GM03348 (cell line): ENCODE measurements at regions not wholly inside any gene's neighbourhood (a gene's known extent, or its start where the extent isn't known, plus 50 kb on each side); places are given as distances from the start of the nearest gene placed in this dataset.
"Not testable (repeated sequence)": the region's sequence is repeated elsewhere in the genome, so short reads cannot be mapped to it uniquely, and the experiment has no call there.

Experiments used
- DNase-seq: peaks from one replicate; pipeline ENCODE4 v3.0.0; 2012; ENCODE audit warnings: low spot score

- not testable (repeated sequence) for DNase-seq
Observed at GRCh38 chrX:76774912-76775311, 347.4 kb downstream of the MAGEE1 start.

GRCh38 chrX:76796311-76796710, 368.8 kb downstream of the MAGEE1 start:
- DNase-seq, result no peak

- peak; percentile 8 for DNase-seq
Observed at GRCh38 chrX:76802708-76803107, 375.2 kb downstream of the MAGEE1 start.

GRCh38 chrX:76815754-76816153, 388.2 kb downstream of the MAGEE1 start:
- no peak for DNase-seq

GRCh38 chrX:76817279-76817678, 389.8 kb downstream of the MAGEE1 start:
- DNase-seq, result not testable (repeated sequence)

- no peak for DNase-seq
Observed at GRCh38 chrX:76821276-76821675, 393.8 kb downstream of the MAGEE1 start.

- DNase-seq, result no peak
Observed at GRCh38 chrX:76827672-76828071, 400.2 kb downstream of the MAGEE1 start.

- DNase-seq, result not testable (repeated sequence)
Observed at GRCh38 chrX:76840902-76841301, 413.4 kb downstream of the MAGEE1 start.

GRCh38 chrX:76850851-76851250, 423.3 kb downstream of the MAGEE1 start:
- DNase-seq, result no peak

GRCh38 chrX:76862509-76862908, 435.0 kb downstream of the MAGEE1 start:
- DNase-seq, result no peak

- DNase-seq, result no peak
Observed at GRCh38 chrX:76893930-76894329, 466.4 kb downstream of the MAGEE1 start.

- DNase-seq, result no peak
Observed at GRCh38 chrX:76915836-76916235, 488.3 kb downstream of the MAGEE1 start.

GRCh38 chrX:76918033-76918432, 490.5 kb downstream of the MAGEE1 start:
- no peak for DNase-seq

- no peak for DNase-seq
Observed at GRCh38 chrX:76919761-76920160, 492.3 kb downstream of the MAGEE1 start.

- DNase-seq, result no peak
Observed at GRCh38 chrX:76920607-76921006, 493.1 kb downstream of the MAGEE1 start.

GRCh38 chrX:76921176-76921575, 493.7 kb downstream of the MAGEE1 start:
- DNase-seq, result no peak

- DNase-seq, result no peak
Observed at GRCh38 chrX:76922100-76922499, 494.6 kb downstream of the MAGEE1 start.

- not testable (repeated sequence) for DNase-seq
Observed at GRCh38 chrX:76924616-76925015, 497.1 kb downstream of the MAGEE1 start.

- DNase-seq, result no peak
Observed at GRCh38 chrX:76931518-76931917, 504.0 kb downstream of the MAGEE1 start.

- no peak for DNase-seq
Observed at GRCh38 chrX:76957485-76957884, 489.7 kb upstream of the FGF16 start.

- DNase-seq, result no peak
Observed at GRCh38 chrX:76971393-76972376, 475.5 kb upstream of the FGF16 start.

- no peak for DNase-seq
Observed at GRCh38 chrX:76977452-76977851, 469.7 kb upstream of the FGF16 start.

GRCh38 chrX:76987381-76987780, 459.8 kb upstream of the FGF16 start:
- DNase-seq, result no peak

- DNase-seq, result no peak
Observed at GRCh38 chrX:76996641-76997040, 450.5 kb upstream of the FGF16 start.
